Tibial nerve (tissue), 4 donors: ENCODE measurements at regions not wholly inside any gene's neighbourhood (a gene's known extent, or its start where the extent isn't known, plus 50 kb on each side); places are given as distances from the start of the nearest gene placed in this dataset.

Experiments used
- EP300 ChIP-seq, 2 donors: sonication (generic); formaldehyde crosslinking; IDR thresholded peaks; one replicate each; pipeline ENCODE4 v1.6.1; 2017; ENCODE audit warnings: antibody characterized with exemption in 2 of 2, mild to moderate bottlenecking in 1 of 2
- TF ChIP-seq, protein P1 (sequence below), 5 experiments: fragments of 200-600 bp in 3 of 5; fragments of 450-650 bp in 2 of 5; sonication (generic) in 3 of 5; IDR thresholded peaks; one replicate each; pipeline ENCODE4 v1.5.1; 2016 to 2019; ENCODE audit warnings: antibody characterized with exemption in 5 of 5, mild to moderate bottlenecking in 3 of 5, moderate library complexity in 2 of 5

DNA sequence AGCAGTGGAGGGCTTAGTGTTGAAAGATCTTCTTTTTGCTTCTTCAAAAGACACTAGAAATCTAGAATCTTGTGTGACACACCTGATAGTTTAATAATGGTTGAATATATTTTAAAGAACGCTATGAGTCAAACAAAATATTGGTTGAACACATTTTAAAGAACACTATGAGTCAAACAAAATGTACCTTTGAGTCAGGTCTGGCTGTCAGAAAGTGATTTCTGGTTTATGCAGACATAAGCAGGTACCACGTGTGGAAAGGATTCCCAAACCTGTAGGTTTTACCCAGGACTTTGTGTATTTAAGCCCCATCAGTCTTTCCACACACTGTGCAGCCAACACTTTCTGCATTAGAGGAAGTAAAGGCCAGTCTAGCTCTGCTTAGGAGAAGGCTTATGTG, 366.7 kb upstream of the TENM4 start:
- TF ChIP-seq, protein P1, sequence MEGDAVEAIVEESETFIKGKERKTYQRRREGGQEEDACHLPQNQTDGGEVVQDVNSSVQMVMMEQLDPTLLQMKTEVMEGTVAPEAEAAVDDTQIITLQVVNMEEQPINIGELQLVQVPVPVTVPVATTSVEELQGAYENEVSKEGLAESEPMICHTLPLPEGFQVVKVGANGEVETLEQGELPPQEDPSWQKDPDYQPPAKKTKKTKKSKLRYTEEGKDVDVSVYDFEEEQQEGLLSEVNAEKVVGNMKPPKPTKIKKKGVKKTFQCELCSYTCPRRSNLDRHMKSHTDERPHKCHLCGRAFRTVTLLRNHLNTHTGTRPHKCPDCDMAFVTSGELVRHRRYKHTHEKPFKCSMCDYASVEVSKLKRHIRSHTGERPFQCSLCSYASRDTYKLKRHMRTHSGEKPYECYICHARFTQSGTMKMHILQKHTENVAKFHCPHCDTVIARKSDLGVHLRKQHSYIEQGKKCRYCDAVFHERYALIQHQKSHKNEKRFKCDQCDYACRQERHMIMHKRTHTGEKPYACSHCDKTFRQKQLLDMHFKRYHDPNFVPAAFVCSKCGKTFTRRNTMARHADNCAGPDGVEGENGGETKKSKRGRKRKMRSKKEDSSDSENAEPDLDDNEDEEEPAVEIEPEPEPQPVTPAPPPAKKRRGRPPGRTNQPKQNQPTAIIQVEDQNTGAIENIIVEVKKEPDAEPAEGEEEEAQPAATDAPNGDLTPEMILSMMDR (IDR thresholded peaks at IDR 0.05): no peak
- no peak for TF ChIP-seq EP300 (IDR thresholded peaks at IDR 0.05)
